Iris pigment epithelial cell (primary cell): ENCODE measurements at regions not wholly inside any gene's neighbourhood (a gene's known extent, or its start where the extent isn't known, plus 50 kb on each side); places are given as distances from the start of the nearest gene placed in this dataset.
"Not testable (repeated sequence)": the region's sequence is repeated elsewhere in the genome, so short reads cannot be mapped to it uniquely, and the experiment has no call there.

ENCODE experiments used
- DNase-seq: peaks from one replicate; pipeline ENCODE4 v3.0.0-alpha.2; 2011; ENCODE audit warnings: low read depth

- peak; percentile 22 for DNase-seq
These were observed 98.8 kb downstream of the SOD2 start for GRCh38 chr6:159594106-159594749.

- DNase-seq: no peak
These were observed 102.2 kb downstream of the SOD2 start for GRCh38 chr6:159590835-159591234.

- no peak for DNase-seq
These were observed 106.4 kb downstream of the SOD2 start for GRCh38 chr6:159586684-159587083.

- no peak for DNase-seq
These were observed 110.3 kb downstream of the SOD2 start for GRCh38 chr6:159582736-159583135.

- DNase-seq: no peak
These were observed 114.4 kb downstream of the SOD2 start for GRCh38 chr6:159578629-159579028.

- DNase-seq: peak; percentile 4
These were observed 115.5 kb downstream of the SOD2 start for GRCh38 chr6:159577564-159577963.

- DNase-seq: no peak
These were observed 120.5 kb downstream of the SOD2 start for GRCh38 chr6:159572439-159573110.

- DNase-seq: no peak
These were observed 127.8 kb downstream of the SOD2 start for GRCh38 chr6:159565181-159565710.

- no peak for DNase-seq
These were observed 128.6 kb downstream of the SOD2 start for GRCh38 chr6:159564456-159564855.

GRCh38 chr6:159557031-159557430, 136.0 kb downstream of the SOD2 start:
- no peak for DNase-seq

GRCh38 chr6:159555082-159555875, 137.8 kb downstream of the SOD2 start:
- DNase-seq: no peak

GRCh38 chr6:159541296-159541695, 151.7 kb downstream of the SOD2 start:
- DNase-seq: no peak

- DNase-seq: no peak
These were observed 152.2 kb downstream of the SOD2 start for GRCh38 chr6:159540883-159541282.

GRCh38 chr6:159540152-159540551, 152.9 kb downstream of the SOD2 start:
- DNase-seq: no peak

GRCh38 chr6:159538031-159538430, 155.0 kb downstream of the SOD2 start:
- DNase-seq: not testable (repeated sequence)

- no peak for DNase-seq
These were observed 157.2 kb downstream of the SOD2 start for GRCh38 chr6:159535656-159536350.

GRCh38 chr6:159533568-159533967, 159.5 kb downstream of the SOD2 start:
- DNase-seq: peak; percentile 5

- DNase-seq: no peak
These were observed 160.0 kb downstream of the SOD2 start for GRCh38 chr6:159533016-159533415.

GRCh38 chr6:159532155-159532554, 160.9 kb downstream of the SOD2 start:
- DNase-seq: no peak

- no peak for DNase-seq
These were observed 163.1 kb downstream of the SOD2 start for GRCh38 chr6:159529934-159530333.

GRCh38 chr6:159527351-159527750, 165.7 kb downstream of the SOD2 start:
- DNase-seq: no peak

- no peak for DNase-seq
These were observed 167.5 kb downstream of the SOD2 start for GRCh38 chr6:159525445-159526025.
